CD4-positive, alpha-beta T cell treated with Interleukin-17A for 4 hours (primary cell): ENCODE measurements at regions not wholly inside any gene's neighbourhood (a gene's known extent, or its start where the extent isn't known, plus 50 kb on each side); places are given as distances from the start of the nearest gene placed in this dataset.
"Not testable (repeated sequence)": the region's sequence is repeated elsewhere in the genome, so short reads cannot be mapped to it uniquely, and the experiment has no call there.

Experiments used
- DNase-seq: peaks from one replicate; pipeline ENCODE4 v3.0.0-alpha.2; 2020; ENCODE audit warnings: mixed read lengths

DNA sequence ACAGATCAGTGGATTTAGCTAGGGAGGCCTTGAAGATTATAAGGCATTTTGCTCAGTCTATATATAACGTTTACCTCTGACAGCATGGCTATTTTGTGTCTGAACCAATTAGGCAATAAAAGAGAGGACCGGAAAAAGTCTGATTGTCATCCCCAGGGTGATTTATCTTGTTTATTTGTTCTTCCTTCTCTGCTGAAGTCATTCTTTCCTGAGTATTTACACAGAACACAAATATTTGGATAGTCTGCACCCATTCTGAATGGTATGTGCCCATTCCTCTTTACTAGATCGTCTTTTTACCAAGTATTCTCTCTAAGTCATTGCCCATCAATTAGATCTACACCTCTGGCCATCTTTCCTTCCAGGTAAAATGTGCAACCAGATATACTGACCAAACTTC, 1602.9 kb downstream of the KCNT2 start:
- DNase-seq, result no peak

DNA sequence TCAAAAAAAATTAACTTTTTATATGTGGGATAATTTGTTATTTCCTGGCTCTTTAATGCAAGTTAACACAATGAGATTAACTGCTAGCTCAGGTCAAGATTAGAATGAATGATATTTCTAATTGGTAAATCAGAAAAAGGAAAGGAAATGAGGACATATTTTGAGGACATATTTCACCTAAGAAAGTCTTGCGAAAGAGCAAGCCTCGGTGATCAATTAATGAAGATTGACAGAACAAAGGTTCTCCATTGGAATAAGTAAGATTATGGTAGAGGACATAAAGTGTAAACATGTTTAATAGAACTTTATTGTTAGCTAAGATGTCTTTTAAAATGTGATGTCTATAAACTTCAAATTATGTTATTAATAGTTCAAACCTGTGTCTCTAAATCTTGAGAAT, 1617.8 kb downstream of the KCNT2 start:
- no peak for DNase-seq

DNA sequence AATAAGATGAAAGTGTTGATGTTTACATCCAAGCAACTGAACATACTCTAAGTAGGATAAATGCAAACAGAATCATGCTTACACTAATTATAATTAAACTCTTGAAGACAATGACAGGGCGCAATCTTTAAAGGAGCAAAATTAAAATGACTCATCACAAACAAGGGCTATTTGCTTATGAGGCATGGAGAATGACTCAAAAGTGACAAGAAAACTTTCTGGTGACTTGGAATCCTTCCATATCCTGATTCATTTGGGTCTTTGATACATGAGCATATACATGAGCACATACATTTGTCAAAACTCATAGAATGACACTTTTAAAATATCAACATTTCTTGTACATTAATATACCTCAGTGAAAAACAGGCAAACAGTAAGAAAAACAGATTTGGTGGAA, 1632.3 kb downstream of the KCNT2 start:
- no peak for DNase-seq

DNA sequence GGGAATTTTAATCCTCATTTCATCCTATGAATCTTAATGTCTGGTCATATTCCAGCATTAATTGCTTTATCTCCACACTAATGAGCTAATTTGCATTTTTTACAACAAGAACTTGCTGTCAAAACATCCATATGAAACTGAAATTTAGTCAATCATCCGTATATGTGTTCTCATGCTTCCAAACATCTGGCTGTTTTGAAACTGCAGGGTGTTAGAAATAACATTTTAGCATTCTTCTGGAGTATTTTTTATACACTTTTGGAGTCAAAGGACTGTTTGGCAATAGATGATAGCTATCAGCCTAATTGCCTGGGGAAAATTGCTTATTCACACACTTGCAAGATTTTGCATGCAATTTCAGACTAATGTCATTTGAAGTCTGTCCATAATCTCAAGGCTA, 1639.3 kb downstream of the KCNT2 start:
- DNase-seq, result no peak

DNA sequence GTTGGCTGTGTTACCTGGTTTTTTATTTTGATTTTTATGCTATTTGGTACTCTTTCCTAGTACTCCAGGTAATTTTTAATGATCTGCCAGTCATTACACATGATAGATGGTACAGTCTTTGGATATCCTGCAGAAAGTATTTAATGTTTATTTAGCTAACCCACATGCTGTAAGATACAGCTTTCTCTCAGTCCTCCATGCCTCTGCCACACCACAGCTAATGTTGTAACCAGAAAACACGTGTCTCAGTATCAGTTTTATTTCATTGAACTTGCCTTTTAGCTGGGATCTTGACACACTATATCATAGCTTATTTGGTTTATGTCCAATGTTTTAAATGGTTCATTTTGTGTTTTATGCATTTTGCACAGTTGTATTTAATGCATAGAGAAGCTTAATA, 1648.4 kb downstream of the KCNT2 start:
- no peak for DNase-seq

DNA sequence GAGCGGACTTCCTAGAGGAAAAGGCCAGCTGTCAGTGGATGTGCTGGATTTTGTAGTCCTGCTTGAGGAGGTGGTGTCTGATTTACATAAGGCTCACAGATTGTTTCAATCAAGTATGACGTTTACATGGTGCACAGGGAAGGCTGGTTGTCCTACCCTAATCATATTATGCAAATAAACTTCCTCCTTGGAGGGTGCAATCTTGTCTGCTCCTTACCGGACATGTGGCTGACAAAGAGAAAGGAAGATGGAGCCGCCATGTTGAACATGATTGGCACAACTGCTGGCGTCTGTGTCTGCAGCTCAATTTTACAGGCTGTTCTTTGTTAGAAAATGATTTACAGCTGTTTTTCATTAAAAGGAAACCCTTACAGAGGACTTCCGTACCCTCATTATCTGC, 1656.1 kb downstream of the KCNT2 start:
- DNase-seq, result no peak

DNA sequence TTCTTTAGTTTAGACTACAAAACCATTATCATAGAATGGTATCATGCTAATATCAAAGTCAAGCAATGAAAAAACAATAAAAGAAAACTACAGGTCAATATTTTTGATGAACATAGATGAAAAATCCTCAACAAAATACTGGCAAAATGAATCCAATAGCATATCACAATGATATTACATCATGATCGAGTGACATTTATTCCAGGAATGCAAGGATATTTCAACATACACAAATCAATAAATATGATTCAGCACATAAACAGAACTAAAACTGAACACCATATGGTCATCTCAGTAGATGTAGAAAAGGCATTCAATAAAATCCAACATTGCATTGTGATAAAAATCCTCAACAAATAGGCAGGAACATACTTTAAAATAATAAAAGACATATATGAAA, 1657.7 kb downstream of the KCNT2 start:
- no peak for DNase-seq

DNA sequence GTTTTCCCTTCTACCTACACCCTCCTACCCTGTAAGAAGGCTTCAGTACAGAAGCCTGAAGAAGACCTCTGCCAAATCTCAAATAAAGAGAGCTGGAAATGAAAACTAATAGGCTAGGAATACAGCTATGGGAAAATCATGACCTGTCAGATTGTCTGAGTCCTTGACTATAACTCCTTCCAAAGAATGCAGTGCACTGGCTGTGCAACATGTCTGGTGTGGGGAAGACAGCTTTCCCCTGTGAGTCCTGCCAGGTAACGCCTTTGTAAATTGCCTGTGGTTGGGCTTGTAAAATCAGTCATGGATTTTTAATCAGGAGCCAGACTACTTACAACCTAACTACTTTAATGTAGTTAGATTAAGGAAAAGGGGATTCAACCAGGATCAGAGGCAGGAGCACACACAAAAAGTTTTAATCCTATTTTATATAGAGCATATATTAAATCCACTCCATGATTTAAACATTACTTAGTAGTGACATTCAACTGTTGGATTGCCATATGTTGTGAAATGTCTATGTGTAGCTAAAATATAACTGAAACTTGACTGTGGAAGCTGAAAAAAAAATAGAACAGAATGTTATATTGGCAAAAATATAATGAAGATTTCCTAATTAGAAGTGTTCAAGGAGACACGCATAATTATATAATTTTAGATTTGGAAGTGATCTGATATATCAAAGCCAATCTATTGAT, 1667.8 kb downstream of the KCNT2 start:
- DNase-seq, result no peak

DNA sequence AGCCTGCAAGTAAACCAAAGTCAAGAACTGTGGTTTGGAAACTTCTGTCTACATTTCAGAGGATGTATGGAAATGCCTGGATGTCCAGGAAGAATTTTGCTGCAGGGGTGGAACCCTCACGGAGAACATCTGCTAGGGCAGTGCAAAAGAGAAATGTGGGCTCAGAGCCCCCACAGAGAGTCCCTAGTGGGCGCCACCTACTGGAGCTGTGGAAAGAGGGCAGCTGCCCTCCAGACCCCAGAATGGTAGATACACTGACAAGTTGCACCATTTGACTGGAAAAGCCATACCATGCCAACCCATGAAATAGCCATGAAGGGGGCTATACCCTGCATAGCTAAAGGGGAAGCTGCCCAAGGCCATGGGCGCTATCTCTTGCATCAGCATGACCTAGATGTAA, 1672.4 kb downstream of the KCNT2 start:
- no peak for DNase-seq

DNA sequence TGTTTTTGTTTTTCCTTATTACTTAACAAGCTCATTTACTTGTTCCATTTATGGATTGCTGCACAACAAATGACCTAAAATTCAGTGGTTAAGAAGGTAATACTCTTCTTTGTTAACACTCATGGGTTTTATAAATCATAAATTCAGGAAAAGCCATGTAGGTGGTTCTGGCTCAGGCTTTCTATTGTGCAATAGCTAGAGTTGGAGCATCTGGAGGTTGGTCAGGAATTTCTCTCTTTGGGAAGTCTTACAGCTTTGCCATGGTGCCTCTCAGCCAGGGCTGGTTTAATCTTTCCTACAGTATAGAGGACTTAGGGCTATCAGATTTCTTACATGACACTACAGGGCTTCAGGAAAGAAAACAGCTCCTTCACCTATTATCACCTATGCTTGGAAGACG, 1677.1 kb downstream of the KCNT2 start:
- no peak for DNase-seq

DNA sequence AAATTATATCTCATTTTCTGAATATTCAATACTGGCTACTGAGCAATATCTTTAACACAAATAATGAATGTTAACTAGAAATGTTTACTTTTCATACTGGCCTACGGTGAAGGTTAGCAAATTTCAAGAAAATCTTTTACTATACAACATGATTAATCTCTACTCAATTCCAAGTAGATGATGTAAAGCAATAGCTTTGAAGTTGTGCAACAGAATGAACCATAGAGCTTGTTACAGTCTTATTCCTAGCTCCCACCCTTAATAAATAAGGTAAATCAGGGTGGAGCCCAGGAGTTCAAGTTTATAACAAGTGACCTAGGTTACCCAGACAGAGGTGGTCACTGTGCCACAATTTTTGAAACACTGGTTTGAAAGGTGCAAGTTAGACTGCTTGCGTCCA, 1678.1 kb downstream of the KCNT2 start:
- no peak for DNase-seq

DNA sequence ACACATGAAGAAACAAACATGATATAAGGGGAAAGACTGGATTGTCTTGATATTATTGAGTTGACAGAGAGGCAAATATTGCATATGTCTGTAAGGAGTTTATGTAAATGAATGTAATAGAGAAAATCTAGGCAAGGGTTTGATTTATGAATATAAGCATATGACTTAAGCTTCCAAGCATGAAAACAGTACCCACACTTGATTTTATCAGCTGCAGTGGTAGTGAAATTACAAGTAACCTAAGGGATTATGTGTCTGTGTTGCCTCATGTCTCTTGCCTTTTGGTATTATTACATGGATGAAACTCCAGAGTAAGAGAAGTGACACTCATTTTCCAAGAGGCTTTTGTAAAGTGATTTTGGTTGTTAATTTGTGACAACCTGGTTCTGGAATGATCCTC, 1678.9 kb downstream of the KCNT2 start:
- DNase-seq, result no peak

DNA sequence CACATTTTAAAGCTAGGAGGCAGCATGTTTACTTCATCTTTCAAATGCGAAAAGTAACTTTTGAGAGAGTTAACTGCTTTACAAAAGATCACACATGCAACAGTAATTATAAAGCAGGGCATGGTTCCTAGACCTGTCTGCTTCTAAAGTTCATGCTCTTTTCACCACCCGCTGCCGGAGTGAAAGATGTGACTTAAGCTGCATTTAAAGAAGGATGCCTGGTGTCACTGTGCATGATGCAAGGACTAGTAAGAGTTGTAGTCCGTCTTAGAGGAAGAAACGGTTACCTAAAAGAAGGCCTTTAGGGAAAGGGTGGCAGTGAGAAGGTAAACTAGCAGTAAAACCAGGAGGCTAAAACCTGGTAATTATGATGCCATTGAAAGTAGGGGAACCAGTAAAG, 1689.1 kb downstream of the KCNT2 start:
- no peak for DNase-seq

DNA sequence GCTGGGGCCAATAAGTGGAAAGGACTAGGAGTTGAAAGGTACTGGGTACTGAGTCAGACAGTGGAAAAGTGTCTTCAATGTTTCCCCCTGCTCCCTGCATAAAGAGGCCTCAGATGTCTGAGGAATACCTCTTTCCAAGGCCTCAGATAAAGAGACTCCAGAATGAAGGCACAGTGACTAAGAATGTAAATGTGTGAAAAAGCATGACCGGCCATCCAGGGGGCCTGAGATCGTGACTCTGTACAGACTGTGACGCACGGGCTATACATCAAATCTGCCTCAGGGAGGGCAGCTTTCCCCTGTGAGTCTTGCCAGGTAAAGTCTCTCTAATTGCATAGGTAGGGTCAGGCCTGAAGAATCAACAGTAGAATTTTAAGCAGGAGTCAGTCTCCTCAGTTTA, 1690.5 kb downstream of the KCNT2 start:
- no peak for DNase-seq

DNA sequence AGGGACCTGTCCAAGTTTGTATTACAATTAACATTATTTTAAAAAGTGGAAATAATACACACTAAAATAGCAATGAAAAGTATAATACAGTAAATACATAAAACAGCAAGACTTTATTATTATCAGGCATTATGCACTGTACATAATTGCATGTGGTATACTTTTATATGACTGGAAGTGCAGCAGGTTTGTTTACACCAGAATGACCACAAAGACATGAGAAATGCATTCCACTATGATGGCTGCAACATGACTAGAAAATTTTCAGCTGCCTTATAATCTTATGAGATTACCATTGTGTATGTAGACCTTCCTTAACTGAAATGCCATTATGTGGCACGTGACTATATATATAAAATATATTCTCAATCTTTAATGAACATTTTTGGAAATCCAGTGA, 1699.6 kb downstream of the KCNT2 start:
- no peak for DNase-seq

DNA sequence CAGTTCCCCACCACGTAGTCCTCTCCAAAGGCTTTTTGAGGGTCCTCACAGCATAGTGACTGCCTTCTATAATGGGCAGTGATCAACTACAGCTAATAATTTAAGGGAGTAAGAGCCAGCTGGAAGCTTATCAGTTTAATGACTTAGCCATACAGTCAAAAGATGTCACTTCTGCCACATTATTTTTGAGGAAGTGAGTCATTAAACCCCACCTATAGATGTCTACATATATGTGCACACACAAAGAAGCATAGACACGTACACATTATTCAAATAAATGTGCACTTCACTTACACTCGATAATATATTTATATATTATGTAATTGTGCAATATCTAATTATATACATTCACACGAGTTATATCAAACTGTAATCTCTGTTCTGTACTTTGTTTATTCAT, 1704.7 kb downstream of the KCNT2 start:
- no peak for DNase-seq

DNA sequence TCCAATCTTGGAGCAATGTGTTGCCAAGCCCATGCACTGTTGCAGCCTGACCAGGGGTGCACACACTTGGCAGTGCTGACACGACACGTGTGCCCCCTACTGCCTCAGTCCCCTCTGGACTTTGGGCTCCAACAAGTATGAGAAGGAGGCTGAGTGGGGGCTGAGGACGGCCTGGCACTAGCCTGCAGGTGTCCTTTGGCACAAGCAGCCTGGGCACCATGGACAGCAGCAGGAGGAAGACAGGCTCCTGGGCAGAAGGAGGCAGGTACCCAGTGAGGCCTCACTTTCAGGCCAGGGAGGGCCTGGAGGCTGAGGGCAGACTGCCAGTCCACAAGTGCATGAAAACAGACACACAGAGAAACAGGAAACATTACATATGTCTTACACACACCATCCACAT, 1702.9 kb upstream of the B3GALT2 start:
- DNase-seq, result no peak

DNA sequence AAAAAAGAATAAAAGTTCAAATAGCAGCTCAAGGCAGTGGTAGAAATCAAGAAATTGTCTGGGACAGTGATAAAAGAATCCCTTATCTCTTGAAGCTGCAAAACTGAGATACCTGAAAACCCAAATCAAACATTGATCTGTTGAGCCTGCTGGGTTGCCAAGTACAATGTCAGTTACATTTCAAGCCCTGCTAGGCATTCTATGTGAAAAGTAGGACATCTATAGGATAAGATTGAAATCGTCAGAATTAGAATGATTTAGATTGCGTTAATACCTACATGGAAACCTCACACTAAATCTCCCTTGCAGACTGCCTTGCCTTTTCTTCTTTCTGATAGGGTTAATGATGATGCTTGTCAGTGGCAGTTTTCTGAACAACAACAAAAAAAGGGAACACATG, 1684.4 kb upstream of the B3GALT2 start:
- no peak for DNase-seq

DNA sequence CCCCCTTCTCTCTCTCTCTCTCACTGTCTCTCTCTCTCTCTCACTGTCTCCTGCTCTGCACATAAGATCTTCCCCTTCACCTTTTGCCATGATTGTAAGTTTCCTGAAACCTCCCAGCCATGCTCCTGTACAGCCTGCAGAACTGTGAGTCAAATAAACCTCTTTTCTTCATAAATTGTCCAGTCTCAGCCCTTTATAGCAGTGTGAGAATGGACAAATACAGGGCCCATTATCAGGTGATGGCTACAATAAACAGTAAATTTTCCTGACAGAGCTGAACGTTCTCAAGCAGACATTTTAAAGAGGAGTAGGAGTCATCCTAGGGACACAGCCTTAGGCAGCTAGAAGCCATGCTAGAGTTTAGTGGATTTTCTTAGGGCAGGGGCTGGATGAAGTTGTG, 1679.7 kb upstream of the B3GALT2 start:
- DNase-seq, result no peak

DNA sequence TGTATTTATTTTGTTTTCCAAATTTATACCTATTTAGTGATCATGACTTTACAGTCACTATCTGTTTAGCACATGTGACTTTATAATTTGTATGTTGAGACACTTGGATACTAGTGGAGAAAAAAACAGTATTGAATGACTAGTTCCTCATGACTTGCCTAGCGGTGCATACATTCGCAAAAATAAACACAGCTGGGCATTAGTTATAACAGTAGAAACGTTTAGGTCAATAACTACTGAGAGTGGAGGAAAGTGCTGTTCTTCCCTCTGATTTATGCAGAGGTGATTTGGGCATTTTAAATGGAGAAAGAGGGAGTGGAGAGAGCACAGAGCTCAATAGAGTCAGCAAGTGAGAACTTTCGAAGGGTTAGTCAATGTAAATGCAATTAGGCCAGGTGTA, 1679.0 kb upstream of the B3GALT2 start:
- no peak for DNase-seq

DNA sequence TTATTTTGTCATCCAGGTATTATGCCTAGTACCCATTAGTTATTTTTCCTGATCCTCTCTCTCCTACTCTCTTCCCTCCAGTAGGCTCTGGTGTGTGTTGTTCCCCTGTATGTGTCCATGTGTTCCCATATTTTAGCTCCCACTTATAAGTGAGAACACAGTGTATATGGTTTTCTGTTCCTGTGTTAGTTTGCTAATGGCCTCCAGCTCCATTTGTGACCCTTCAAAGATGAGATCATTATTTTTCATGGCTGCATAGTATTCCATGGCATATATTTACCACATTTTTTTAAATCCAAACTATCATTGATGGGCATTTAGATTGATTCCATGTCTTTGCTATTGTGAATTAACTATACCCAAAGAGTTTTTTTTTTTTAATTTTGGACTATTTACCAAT, 1675.7 kb upstream of the B3GALT2 start:
- DNase-seq, result no peak

DNA sequence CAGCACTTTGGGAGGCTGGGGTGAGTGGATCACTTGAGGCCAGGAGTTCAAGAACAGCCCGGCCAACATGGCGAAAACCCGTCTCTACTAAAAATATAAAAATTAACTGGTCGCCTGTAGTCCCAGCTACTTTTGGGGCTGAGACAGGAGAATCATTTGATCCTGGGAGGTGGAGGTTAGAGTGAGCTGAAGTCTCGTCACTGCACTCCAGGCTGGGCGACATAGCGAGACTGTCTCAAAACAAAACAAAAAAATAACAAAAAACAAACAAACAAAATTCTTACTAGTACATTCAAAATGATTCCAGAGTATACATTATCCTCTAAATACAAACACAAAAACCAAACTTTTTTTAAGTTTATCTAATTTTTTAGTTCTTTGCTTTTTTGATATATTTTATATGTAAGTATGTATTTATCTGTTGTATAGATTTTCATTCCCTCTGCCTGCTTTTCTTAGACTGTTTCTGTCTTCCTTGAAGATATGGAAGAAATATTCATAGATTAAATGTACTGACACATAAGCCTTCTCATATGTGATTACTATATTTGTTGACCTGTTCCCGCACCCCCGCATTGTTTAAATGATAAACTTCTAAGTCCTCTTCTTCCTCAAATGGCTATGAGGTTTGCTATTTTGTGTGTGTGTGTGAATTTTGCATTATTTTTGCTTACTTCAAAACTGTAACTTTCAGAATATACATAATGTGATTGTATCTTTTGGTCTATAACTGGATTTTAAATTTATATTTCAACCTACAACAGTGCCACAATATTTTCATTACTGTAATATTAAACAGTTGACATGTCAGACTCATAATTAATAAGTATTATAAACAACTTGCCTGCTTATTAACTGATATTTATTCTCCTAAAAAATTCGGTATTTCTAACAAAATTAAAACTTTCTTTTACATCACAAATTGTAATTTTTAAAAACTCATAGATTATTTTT, 1674.1 kb upstream of the B3GALT2 start:
- DNase-seq, result no peak

DNA sequence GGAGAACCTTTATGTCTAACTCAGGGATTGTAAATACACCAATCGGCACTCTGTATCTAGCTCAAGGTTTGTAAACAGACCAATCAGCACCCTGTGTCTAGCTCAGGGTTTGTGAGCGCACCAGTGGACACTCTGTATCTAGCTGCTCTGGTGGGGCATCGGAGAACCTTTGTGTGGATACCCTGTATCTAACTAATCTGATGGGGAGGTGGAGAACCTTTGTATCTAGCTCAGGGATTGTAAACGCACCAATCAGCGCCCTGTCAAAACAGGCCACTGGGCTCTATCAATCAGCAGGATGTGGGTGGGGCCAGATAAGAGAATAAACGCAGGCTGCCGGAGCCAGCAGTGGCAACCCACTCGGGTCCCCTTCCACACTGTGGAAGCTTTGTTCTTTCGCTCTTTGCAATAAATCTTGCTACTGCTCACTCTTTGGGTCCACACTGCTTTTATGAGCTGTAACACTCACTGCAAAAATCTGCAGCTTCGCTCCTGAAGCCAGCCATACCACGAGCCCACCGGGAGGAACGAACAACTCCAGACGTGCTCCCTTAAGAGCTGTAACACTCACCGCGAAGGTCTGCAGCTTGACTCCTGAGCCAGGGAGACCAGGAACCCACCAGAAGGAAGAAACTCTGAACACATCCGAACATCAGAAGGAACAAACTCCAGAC, 1673.2 kb upstream of the B3GALT2 start:
- DNase-seq, result not testable (repeated sequence)
